NB4 (cell line): ENCODE measurements at regions not wholly inside any gene's neighbourhood (a gene's known extent, or its start where the extent isn't known, plus 50 kb on each side); places are given as distances from the start of the nearest gene placed in this dataset.

Experiments
- DNase-seq: peaks from one replicate; pipeline ENCODE4 v3.0.0; 2010; ENCODE audit warnings: low read depth
- H3K4me3 ChIP-seq: one replicate; pipeline ENCODE4 v1.5.1; 2011; ENCODE audit warnings: mild to moderate bottlenecking, low read depth, low read length, moderate library complexity
- CTCF ChIP-seq: IDR thresholded peaks from one replicate; pipeline ENCODE4 v1.5.1; 2012; ENCODE audit warnings: low read depth, low read length
- MAX ChIP-seq: IDR thresholded peaks from 2 replicates; pipeline ENCODE4 v1.6.1; 2011; ENCODE audit warnings: low read depth, low read length
- MYC ChIP-seq: IDR thresholded peaks from 2 replicates; pipeline ENCODE4 v1.6.1; 2011; ENCODE audit warnings: low read depth, low read length
- POLR2A ChIP-seq: IDR thresholded peaks from 2 replicates; pipeline ENCODE4 v1.6.1; 2011; ENCODE audit warnings: mild to moderate bottlenecking; ENCODE audit not compliant: insufficient read length; ENCODE audit errors: extremely low read depth

- H3K4me3 ChIP-seq: no peak overlapping the region
- no peak for TF ChIP-seq MYC
- no peak for TF ChIP-seq MAX
- no peak for TF ChIP-seq CTCF
- TF ChIP-seq POLR2A: no peak
- DNase-seq: no peak
Observed at GRCh38 chr6:55669028-55669427, 90.0 kb upstream of the HMGCLL1 start.

- no peak for TF ChIP-seq MYC
- TF ChIP-seq POLR2A: no peak
- TF ChIP-seq MAX: no peak
- no peak for TF ChIP-seq CTCF
- H3K4me3 ChIP-seq: no peak overlapping the region
- no peak for DNase-seq
Observed at GRCh38 chr6:55668591-55668990, 89.6 kb upstream of the HMGCLL1 start.

- H3K4me3 ChIP-seq: no peak overlapping the region
- DNase-seq: no peak
- TF ChIP-seq MYC (no peak), CTCF (no peak), MAX (no peak)
Observed at GRCh38 chr6:55667341-55667740, 88.3 kb upstream of the HMGCLL1 start.

DNA sequence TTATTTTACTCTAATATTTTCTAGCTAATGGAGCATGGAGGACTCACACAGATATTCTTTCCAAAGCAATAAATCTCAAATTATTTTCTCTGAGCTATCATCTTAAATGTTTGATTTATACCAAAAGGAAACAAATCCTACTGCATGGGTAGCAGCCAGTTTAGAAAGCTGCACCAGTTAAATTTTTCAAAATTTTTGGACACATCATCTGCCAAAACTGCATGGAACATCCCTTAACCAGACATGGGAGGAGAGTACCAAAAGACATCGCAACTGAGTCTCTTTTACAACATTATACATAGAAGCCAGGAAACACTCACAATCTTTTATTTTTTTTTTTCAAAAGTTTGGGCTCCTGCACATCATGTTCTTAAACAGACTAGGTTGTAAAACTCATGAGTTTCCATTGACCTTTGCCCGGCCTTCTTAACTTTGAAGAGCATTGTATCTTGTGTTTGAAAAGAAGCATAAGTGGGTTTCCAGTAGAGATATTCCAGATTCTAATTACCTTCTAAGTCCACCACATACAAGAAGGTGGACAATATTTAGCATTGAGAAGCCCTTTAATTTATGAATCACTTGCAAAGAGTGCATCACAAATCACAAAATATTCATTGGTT is 87.7 kb upstream of the HMGCLL1 start:
- no peak for TF ChIP-seq CTCF
- no peak for TF ChIP-seq MAX
- TF ChIP-seq POLR2A: no peak
- no peak for TF ChIP-seq MYC
- no peak overlapping the region for H3K4me3 ChIP-seq
- no peak for DNase-seq

GRCh38 chr6:55666037-55666436 is 87.0 kb upstream of the HMGCLL1 start:
- TF ChIP-seq CTCF: no peak
- TF ChIP-seq POLR2A: no peak
- TF ChIP-seq MYC: no peak
- no peak for TF ChIP-seq MAX

More at GRCh38 chr6:55666037-55666436, 87.0 kb upstream of the HMGCLL1 start:
- DNase-seq: no peak
- H3K4me3 ChIP-seq: no peak overlapping the region
